ENCODE measurements at regions not wholly inside any gene's neighbourhood (a gene's known extent, or its start where the extent isn't known, plus 50 kb on each side); places are given as distances from the start of the nearest gene placed in this dataset.

DNA sequence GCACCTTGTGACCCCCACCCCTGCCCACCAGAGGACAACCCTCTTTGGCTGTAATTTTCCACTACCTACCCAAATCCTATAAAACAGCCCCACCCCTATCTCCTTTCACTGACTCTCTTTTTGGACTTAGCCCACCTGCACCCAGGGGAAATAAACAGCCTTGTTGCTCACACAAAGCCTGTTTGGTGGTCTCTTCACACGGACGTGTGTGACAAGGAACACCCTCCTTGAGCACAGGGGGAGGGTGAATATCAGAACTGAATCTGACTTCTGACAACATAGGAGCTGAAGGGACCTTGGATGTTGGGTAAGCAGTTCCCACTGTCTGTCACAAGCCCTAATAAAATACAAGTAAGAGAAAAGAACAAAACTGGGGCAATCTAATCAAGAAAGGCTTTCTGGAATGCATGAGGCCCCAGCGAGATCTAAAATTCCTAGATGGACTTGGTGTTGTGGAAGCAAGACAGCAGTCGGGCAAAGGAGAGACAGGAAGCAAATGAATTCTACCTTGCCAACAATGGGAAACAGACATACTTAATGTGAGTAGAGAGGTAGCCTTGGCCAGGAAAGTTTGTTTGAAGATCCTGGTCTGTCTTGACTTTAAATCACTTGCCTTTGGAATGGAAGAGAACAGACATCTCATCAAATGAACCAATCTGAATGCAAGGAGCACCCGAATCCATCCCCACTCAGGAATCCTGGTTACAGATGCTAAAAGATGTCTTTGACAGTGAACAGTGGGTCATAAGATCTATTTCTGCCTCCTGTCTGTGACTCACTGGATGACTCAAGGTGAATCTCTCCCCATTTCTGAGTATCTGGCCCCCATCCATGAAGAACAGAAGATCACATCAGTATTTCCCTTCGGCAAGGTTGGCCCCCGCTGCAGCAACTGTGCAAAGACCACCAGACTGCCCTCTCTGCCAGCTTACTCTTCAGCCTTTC, 53.3 kb downstream of the OLFML3 start:
- intact Hi-C loops (cut with micrococcal nuclease): no loop called here
- H4K5ac ChIP-seq (ENCODE audit: low read depth, low read length): no peak overlapping the region
- peaks cover 4% of the 10 kb centered on the region; the same call in 1 of the 2 replicates for H3K27me3 ChIP-seq (ENCODE audit: control insufficient read depth, insufficient read depth, low read length)
- dilution Hi-C loops (cut with HindIII; ENCODE audit: low sequenced_read_pairs, unreplicated experiment): no loop called here
- in situ Hi-C loops (cut with MboI; ENCODE audit: low sequenced_read_pairs): no loop called here
- DNase-seq (peak; percentile 87), ATAC-seq (ENCODE audit: low read depth) (peak; percentile 57)
- H3K23ac ChIP-seq (ENCODE audit: low read depth, low read length): no peak overlapping the region
- H3K4me2 ChIP-seq (ENCODE audit: low read depth, low read length): no peak overlapping the region; the same call in 1 of the 2 replicates
- H2AK5ac ChIP-seq (ENCODE audit: low read depth, low read length): 0 out of 2 replicates have a peak overlapping the region, but pooled peaks have one; percentile 40
- H3K18ac ChIP-seq (ENCODE audit: low read depth, low read length): no peak overlapping the region
- BruUV-seq (replicated peaks): no TSS peak
- peak overlapping the region; percentile 15; the same call in 1 of the 2 replicates for H2BK120ac ChIP-seq (ENCODE audit: low read depth, low read length)
- no peak overlapping the region for H3K4me3 ChIP-seq (ENCODE audit: insufficient read depth, low read depth, low read length)
- TF ChIP-seq CHD1 (IDR thresholded peaks at IDR 0.05; ENCODE audit: low read depth, low read length): no peak
- TF ChIP-seq FOS (IDR thresholded peaks at IDR 0.05; ENCODE audit: low read depth, low read length): peak; percentile 61
- POLR2A ChIA-PET (ENCODE audit: unreplicated experiment): no interaction called here
- H3K79me1 ChIP-seq (ENCODE audit: low read depth in 1 of 2, low read length in 2 of 2): no peaks in the 10 kb centered on the region
- 0 out of 2 replicates have a peak overlapping the region, but pooled peaks have one; percentile 33 for H4K91ac ChIP-seq (ENCODE audit: insufficient read depth, low read depth, low read length)
- H3K36me3 ChIP-seq (ENCODE audit: control insufficient read depth, insufficient read depth, low read length): no peaks in the 10 kb centered on the region
- no peaks in the 10 kb centered on the region for H4K20me1 ChIP-seq (ENCODE audit: insufficient read depth, low read length)
- 50% methylated on average over 2 of the region's 7 CpGs; no CpG with 5 or more reads in 1 of the 2 experiments for WGBS, 2 experiments (ENCODE audit: extremely low coverage in 2 of 2, insufficient read length in 1 of 2)
- no peak overlapping the region for H4K8ac ChIP-seq (ENCODE audit: low read depth in 2 of 2, low read length in 2 of 2)
- H3K27ac ChIP-seq (ENCODE audit: insufficient read depth, low read length): no peak overlapping the region
- H2BK5ac ChIP-seq (ENCODE audit: low read depth, low read length, poor library complexity, severe bottlenecking): no peak overlapping the region
- no peak overlapping the region for H2AK9ac ChIP-seq (replicated peaks; ENCODE audit: low read depth, low read length, poor library complexity)
- no peak overlapping the region for H3K4ac ChIP-seq (ENCODE audit: low read depth, low read length)
- H2BK20ac ChIP-seq (ENCODE audit: low read depth, low read length): peak overlapping the region; percentile 2; the same call in 1 of the 2 replicates
- no peak overlapping the region for H2BK15ac ChIP-seq (ENCODE audit: low read depth, low read length)
- 0 out of 2 replicates have a peak overlapping the region, but pooled peaks have one; percentile 28 for H3K14ac ChIP-seq (replicated peaks; ENCODE audit: low read depth, low read length)
- H2AFZ ChIP-seq (replicated peaks; ENCODE audit: low read length, poor library complexity): no peak overlapping the region
- H3K9ac ChIP-seq (ENCODE audit: low read depth, low read length): no peak overlapping the region
- H3K56ac ChIP-seq (ENCODE audit: extremely low read depth, insufficient read depth, low read length): no peak overlapping the region
- no peaks in the 10 kb centered on the region for H3K9me3 ChIP-seq (ENCODE audit: control insufficient read depth, insufficient read depth, low read length)
- CTCF ChIA-PET: interaction anchor here (1.0 kb wide), 1 partner anchor 54 kb away, joined by 3 read pairs; no protein-coding TSS in a partner anchor
- peaks cover 8% of the 10 kb centered on the region; the same call in 1 of the 2 replicates for H3K4me1 ChIP-seq (ENCODE audit: control insufficient read depth, insufficient read depth, low read length)
- peaks cover 5% of the 10 kb centered on the region; the same call in 1 of the 2 replicates for H3K9me1 ChIP-seq (ENCODE audit: insufficient read depth, low read length)

Measured in IMR-90 (cell line).